GM19397 (cell line): ENCODE measurements at regions not wholly inside any gene's neighbourhood (a gene's known extent, or its start where the extent isn't known, plus 50 kb on each side); places are given as distances from the start of the nearest gene placed in this dataset.
"Not testable (repeated sequence)": the region's sequence is repeated elsewhere in the genome, so short reads cannot be mapped to it uniquely, and the experiment has no call there.

ENCODE experiments used
- ATAC-seq: cut with Tn5 transposase; IDR thresholded peaks from one replicate; pipeline ENCODE4 v1.9.1; 2021; ENCODE audit warnings: mild to moderate bottlenecking, moderate library complexity; ENCODE audit not compliant: unreplicated experiment

- no peak for ATAC-seq
These were observed 209.3 kb downstream of the DEPDC1B start for GRCh38 chr5:60490597-60491166.

- no peak for ATAC-seq
These were observed 210.1 kb downstream of the DEPDC1B start for GRCh38 chr5:60489856-60490255.

- no peak for ATAC-seq
These were observed 210.6 kb downstream of the DEPDC1B start for GRCh38 chr5:60489377-60489776.

- no peak for ATAC-seq
These were observed 211.4 kb downstream of the DEPDC1B start for GRCh38 chr5:60488466-60489130.

- no peak for ATAC-seq
These were observed 212.0 kb downstream of the DEPDC1B start for GRCh38 chr5:60487885-60488442.

GRCh38 chr5:60487476-60487875, 212.5 kb downstream of the DEPDC1B start:
- no peak for ATAC-seq

- no peak for ATAC-seq
These were observed 214.6 kb downstream of the DEPDC1B start for GRCh38 chr5:60485361-60485760.

- ATAC-seq: no peak
These were observed 216.9 kb downstream of the DEPDC1B start for GRCh38 chr5:60483050-60483449.

- ATAC-seq: no peak
These were observed 217.7 kb downstream of the DEPDC1B start for GRCh38 chr5:60482301-60482700.

GRCh38 chr5:60479542-60479941, 220.4 kb downstream of the DEPDC1B start:
- no peak for ATAC-seq

- ATAC-seq: no peak
These were observed 222.1 kb downstream of the DEPDC1B start for GRCh38 chr5:60477849-60478248.

GRCh38 chr5:60473654-60474053, 226.3 kb downstream of the DEPDC1B start:
- ATAC-seq: no peak

GRCh38 chr5:60473027-60473426, 226.9 kb downstream of the DEPDC1B start:
- not testable (repeated sequence) for ATAC-seq

GRCh38 chr5:60470881-60471280, 229.1 kb downstream of the DEPDC1B start:
- no peak for ATAC-seq

- no peak for ATAC-seq
These were observed 230.7 kb downstream of the DEPDC1B start for GRCh38 chr5:60469286-60469685.

GRCh38 chr5:60463179-60463868, 236.6 kb downstream of the DEPDC1B start:
- no peak for ATAC-seq

- no peak for ATAC-seq
These were observed 241.3 kb downstream of the DEPDC1B start for GRCh38 chr5:60458666-60459065.

- no peak for ATAC-seq
These were observed 242.7 kb downstream of the DEPDC1B start for GRCh38 chr5:60457233-60457632.

- no peak for ATAC-seq
These were observed 244.4 kb downstream of the DEPDC1B start for GRCh38 chr5:60455589-60455988.

- ATAC-seq: not testable (repeated sequence)
These were observed 245.7 kb downstream of the DEPDC1B start for GRCh38 chr5:60454277-60454676.

GRCh38 chr5:60453186-60453976, 246.6 kb downstream of the DEPDC1B start:
- no peak for ATAC-seq
